ENCODE measurements at regions not wholly inside any gene's neighbourhood (a gene's known extent, or its start where the extent isn't known, plus 50 kb on each side); places are given as distances from the start of the nearest gene placed in this dataset.

DNA sequence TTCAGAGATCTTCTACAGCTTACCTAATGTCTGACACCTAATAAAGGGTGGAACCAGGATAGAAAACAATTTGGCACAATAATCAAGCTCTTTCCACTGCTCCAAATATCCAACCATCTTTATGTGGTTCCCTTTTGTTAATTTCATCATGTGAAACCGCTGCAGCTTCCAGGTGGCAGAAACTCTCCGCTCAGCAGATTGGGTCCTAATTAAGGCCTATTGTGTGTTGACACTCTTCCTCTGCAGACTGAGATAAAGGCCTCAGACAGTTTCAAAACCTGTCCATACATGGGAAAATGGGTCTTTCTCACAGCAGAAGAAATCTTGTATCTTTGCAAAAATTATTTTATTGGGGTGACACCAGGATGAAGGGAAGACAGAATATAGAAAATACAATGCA lies 1002.4 kb upstream of the SEMA6D start:
- no peaks in the 10 kb centered on the region for H3K9me3 ChIP-seq
- H3K4me1 ChIP-seq = no peaks in the 10 kb centered on the region
- WGBS, 2 donors = 77 to 81% methylated on average over 2 of the region's 2 CpGs
- no peaks in the 10 kb centered on the region for H3K27me3 ChIP-seq
- H3K4me3 ChIP-seq (replicated peaks in 1 of 3) = no peak overlapping the region
- H3K36me3 ChIP-seq = no peaks in the 10 kb centered on the region
- no peak for TF ChIP-seq POLR2A (IDR thresholded peaks at IDR 0.05)
- no peak overlapping the region for H3K27ac ChIP-seq
- no peak for DNase-seq
- intact Hi-C loops (cut with DNase I) = no loop called here

DNA sequence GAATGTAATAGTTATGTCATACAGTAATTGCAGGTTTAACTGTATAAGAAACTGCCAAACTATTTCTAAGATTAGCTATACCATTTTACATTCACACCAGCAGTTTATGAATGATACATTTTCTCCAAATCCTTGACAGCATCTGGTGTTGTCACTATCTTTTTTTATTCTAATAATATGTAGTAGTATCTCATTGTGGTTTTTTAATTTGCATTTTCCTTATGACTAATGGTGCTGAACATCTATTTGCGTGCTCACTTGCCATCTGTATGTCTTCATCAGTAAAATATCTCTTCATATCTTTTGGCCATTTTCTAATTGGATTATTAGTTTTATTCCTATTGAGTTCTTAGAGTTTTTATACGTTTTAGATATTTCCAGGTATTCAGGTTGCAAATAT lies 994.0 kb upstream of the SEMA6D start:
- intact Hi-C loops (cut with DNase I) = no loop called here
- Histone ChIP-seq H3K4me3 (replicated peaks in 1 of 3) (no peak overlapping the region), H3K4me1 (no peaks in the 10 kb centered on the region), H3K27me3 (no peaks in the 10 kb centered on the region), H3K27ac (no peak overlapping the region), H3K36me3 (no peaks in the 10 kb centered on the region), H3K9me3 (no peaks in the 10 kb centered on the region)
- no peak for DNase-seq
- WGBS, 2 donors = 79 to 91% methylated on average over 2 of the region's 2 CpGs
- TF ChIP-seq POLR2A (IDR thresholded peaks at IDR 0.05) = no peak
- no peak for TF ChIP-seq CTCF (IDR thresholded peaks at IDR 0.05)

DNA sequence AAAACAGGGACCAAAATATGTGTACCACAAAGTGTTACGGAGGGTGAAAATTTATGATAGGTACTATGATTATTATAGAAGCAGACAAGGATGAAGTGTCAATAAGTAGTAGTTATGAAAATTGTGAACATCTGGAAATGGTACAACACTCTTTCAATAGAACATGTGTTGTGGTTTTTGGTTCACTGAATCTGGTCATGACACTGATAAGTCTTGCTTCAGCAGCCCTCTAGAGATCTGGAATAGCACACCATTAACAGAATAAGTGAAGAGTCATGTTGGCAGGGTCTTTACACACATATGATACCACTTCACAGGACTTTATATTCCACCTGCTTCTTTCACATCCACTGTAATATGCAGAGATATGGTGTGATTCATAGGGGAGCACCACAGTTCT lies 985.2 kb upstream of the SEMA6D start:
- DNase-seq = no peak
- Histone ChIP-seq H3K4me3 (replicated peaks in 1 of 3) (no peak overlapping the region), H3K9me3 (no peaks in the 10 kb centered on the region), H3K4me1 (no peaks in the 10 kb centered on the region), H3K36me3 (no peaks in the 10 kb centered on the region), H3K27me3 (no peaks in the 10 kb centered on the region), H3K27ac (no peak overlapping the region)
- intact Hi-C loops (cut with DNase I) = no loop called here
- TF ChIP-seq POLR2A (IDR thresholded peaks at IDR 0.05) (no peak), CTCF (IDR thresholded peaks at IDR 0.05) (no peak)
- whole genome bisulfite sequencing, 2 donors = 93 to 94% methylated on average over 1 of the region's 1 CpG

DNA sequence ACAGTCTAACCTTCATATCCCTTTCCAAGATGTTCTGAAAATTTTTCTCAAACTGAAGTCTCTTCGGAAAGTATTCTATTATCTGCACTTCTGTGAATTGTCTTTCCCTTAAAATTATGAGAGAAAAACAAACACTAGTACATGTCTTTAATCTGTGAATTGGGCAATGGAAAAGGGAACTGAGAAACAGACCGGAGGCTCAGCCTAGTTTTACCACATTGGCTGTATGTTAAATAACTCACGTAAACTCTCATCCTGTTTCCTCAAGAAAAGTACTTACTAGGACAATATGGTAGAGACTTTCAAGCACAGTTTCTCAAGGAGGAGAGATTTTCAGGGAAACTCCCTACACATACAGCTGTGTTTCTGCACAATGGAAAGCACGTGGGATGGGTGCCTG lies 982.2 kb upstream of the SEMA6D start:
- TF ChIP-seq CTCF (IDR thresholded peaks at IDR 0.05) = no peak
- no peak for TF ChIP-seq POLR2A (IDR thresholded peaks at IDR 0.05)
- no peak overlapping the region for H3K27ac ChIP-seq
- no peaks in the 10 kb centered on the region for H3K36me3 ChIP-seq
- H3K4me1 ChIP-seq = no peaks in the 10 kb centered on the region
- DNase-seq = no peak
- no peaks in the 10 kb centered on the region for H3K9me3 ChIP-seq
- H3K27me3 ChIP-seq = no peaks in the 10 kb centered on the region
- intact Hi-C loops (cut with DNase I) = no loop called here
- WGBS, 2 donors = 70 to 82% methylated on average over 4 of the region's 4 CpGs
- H3K4me3 ChIP-seq (replicated peaks in 1 of 3) = no peak overlapping the region

DNA sequence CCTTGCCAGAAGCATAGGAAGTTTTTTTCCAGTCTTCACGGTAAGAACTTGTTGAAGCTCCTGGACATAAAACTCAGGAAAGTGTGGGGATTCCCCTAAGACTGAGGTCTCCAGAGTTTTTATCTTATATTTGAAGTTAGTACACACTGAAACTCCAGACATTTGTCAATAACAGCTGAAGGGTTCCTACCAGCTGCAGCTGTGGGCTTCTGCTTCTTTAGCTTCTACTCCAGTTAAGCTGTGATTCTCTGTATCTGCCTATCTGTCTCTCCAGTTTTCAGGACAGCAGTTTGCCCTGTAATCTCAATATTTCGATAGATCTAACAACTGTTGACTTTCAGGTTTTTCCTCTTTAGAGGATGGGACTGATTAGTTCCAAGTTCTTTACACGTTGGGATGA lies 966.0 kb upstream of the SEMA6D start:
- no peaks in the 10 kb centered on the region for H3K27me3 ChIP-seq
- intact Hi-C loops (cut with DNase I) = no loop called here
- no peaks in the 10 kb centered on the region for H3K9me3 ChIP-seq
- 56 to 60% methylated on average over 3 of the region's 3 CpGs for WGBS, 2 donors
- no peaks in the 10 kb centered on the region for H3K4me1 ChIP-seq
- no peak for DNase-seq
- no peak overlapping the region for H3K27ac ChIP-seq
- no peak for TF ChIP-seq POLR2A (IDR thresholded peaks at IDR 0.05)
- TF ChIP-seq CTCF (IDR thresholded peaks at IDR 0.05) = no peak
- H3K4me3 ChIP-seq (replicated peaks in 1 of 3) = no peak overlapping the region
- H3K36me3 ChIP-seq = no peaks in the 10 kb centered on the region

DNA sequence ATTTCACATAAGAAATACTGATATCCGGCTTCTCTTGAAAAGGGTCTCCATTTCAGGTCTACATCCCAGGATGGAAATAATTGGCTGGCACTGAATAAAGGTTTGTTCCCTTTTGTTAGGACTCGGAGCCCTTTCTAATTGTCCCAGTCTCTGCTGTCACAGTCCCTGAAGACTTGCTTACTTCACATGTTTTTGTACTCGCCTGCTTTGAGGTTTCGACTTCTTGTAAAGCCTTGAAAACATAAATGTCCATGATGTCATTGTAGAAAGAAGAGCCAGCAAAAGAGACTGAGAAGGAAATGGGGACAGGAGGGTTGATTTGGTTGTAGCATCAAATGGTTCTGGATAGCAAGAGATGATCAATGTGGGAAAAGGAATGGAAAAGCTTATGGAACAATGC lies 963.4 kb upstream of the SEMA6D start:
- no peak overlapping the region for H3K27ac ChIP-seq
- 92 to 93% methylated on average over 4 of the region's 4 CpGs for WGBS, 2 donors
- H3K9me3 ChIP-seq = no peaks in the 10 kb centered on the region
- no peaks in the 10 kb centered on the region for H3K4me1 ChIP-seq
- intact Hi-C loops (cut with DNase I) = no loop called here
- no peaks in the 10 kb centered on the region for H3K36me3 ChIP-seq
- TF ChIP-seq CTCF (IDR thresholded peaks at IDR 0.05) (no peak), POLR2A (IDR thresholded peaks at IDR 0.05) (no peak)
- no peak overlapping the region for H3K4me3 ChIP-seq (replicated peaks in 1 of 3)
- DNase-seq = no peak
- H3K27me3 ChIP-seq = no peaks in the 10 kb centered on the region

Measured in thyroid gland (tissue), 4 donors.